ENCODE measurements at regions not wholly inside any gene's neighbourhood (a gene's known extent, or its start where the extent isn't known, plus 50 kb on each side); places are given as distances from the start of the nearest gene placed in this dataset.

DNA sequence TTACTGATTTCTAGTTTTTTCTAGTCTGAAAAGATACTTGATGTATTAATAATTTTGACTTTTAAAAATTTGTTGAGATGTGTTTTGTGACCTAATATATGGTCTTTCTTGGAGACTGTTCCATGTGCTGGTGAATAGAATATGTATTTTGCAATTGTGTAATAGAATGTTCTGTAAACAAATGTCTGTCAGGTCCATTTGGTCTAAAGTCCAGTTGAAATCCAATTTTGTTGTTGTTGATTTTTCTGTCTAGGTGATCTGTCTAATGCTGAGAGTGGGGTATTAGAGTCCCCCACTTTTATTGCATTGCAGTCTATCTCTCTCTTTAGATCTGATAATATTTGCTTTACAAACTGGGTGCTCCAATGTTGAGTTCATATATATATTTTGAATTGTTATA, 175.8 kb downstream of the RPAP3 start:
- Histone ChIP-seq H2BK5ac (ENCODE audit: low read depth, low read length, poor library complexity, severe bottlenecking) (no peak overlapping the region), H3K4me1 (ENCODE audit: control insufficient read depth, insufficient read depth, low read depth, low read length) (no peaks in the 10 kb centered on the region), H3K9ac (ENCODE audit: low read length) (no peak overlapping the region), H2BK120ac (ENCODE audit: low read depth, low read length) (no peak overlapping the region), H3K23ac (ENCODE audit: low read length in 2 of 2) (no peak overlapping the region), H2BK12ac (ENCODE audit: low read length in 2 of 2) (no peak overlapping the region), H3K4ac (ENCODE audit: low read depth in 1 of 2, low read length in 2 of 2) (no peak overlapping the region), H3K27ac (ENCODE audit: low read length, poor library complexity, severe bottlenecking) (no peak overlapping the region), H3K14ac (ENCODE audit: low read length in 2 of 2) (no peak overlapping the region), H3K36me3 (ENCODE audit: control insufficient read depth in 1 of 2, insufficient read depth in 2 of 2, low read depth in 1 of 2, low read length in 2 of 2) (no peaks in the 10 kb centered on the region), H3K27me3 (ENCODE audit: control insufficient read depth in 1 of 2, insufficient read depth in 1 of 2, low read length in 2 of 2) (peaks cover 4 to 10% of the 10 kb centered on the region in 2 experiments), H2BK15ac (ENCODE audit: low read depth, poor library complexity, severe bottlenecking) (no peak overlapping the region), H3K18ac (ENCODE audit: low read depth in 1 of 2, low read length in 2 of 2) (no peak overlapping the region), H4K8ac (ENCODE audit: low read length) (no peak overlapping the region), H2AFZ (ENCODE audit: low read depth, low read length) (no peak overlapping the region), H3K4me3 (ENCODE audit: insufficient read depth in 1 of 2, low read depth in 1 of 2, low read length in 2 of 2) (no peak overlapping the region), H3K9me3 (ENCODE audit: control insufficient read depth, low read length) (peaks cover 44% of the 10 kb centered on the region), H3K4me2 (ENCODE audit: low read length, poor library complexity, severe bottlenecking) (no peak overlapping the region), H3K79me1 (replicated peaks; ENCODE audit: low read length, poor library complexity, severe bottlenecking) (no peaks in the 10 kb centered on the region), H2AK5ac (ENCODE audit: low read length, severe bottlenecking) (no peak overlapping the region), H4K91ac (ENCODE audit: low read length) (no peak overlapping the region)
- DNase-seq: no peak

DNA sequence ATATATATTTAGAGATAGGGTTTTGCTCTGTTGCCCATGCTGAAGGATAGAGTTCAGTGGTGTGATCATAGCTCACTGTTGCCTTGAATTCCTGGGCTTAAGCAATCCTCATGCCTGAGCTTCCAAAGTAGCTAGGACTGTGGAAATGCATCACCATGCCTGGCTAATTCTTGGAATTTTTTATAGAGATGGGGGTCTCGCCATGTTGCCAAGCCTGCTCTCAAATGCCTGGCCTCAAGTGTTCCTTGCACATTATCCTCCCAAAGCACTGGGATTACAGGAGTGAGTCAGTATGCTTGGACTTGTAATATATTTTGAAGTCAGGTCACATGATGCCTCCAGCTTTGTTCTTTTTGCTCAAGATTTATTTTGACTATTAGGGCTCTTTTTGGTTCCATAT, 178.0 kb downstream of the RPAP3 start:
- no peak overlapping the region for H3K4me2 ChIP-seq (ENCODE audit: low read length, poor library complexity, severe bottlenecking)
- H4K91ac ChIP-seq (ENCODE audit: low read length): no peak overlapping the region
- H2BK120ac ChIP-seq (ENCODE audit: low read depth, low read length): no peak overlapping the region
- peaks cover 39% of the 10 kb centered on the region for H3K9me3 ChIP-seq (ENCODE audit: control insufficient read depth, low read length)
- no peak overlapping the region for H2BK12ac ChIP-seq (ENCODE audit: low read length in 2 of 2)
- 56% methylated on average over 1 of the region's 1 CpG for WGBS
- H3K79me1 ChIP-seq (replicated peaks; ENCODE audit: low read length, poor library complexity, severe bottlenecking): no peaks in the 10 kb centered on the region
- no peak overlapping the region for H3K23ac ChIP-seq (ENCODE audit: low read length in 2 of 2)
- no peaks in the 10 kb centered on the region for H3K4me1 ChIP-seq (ENCODE audit: control insufficient read depth, insufficient read depth, low read depth, low read length)
- H3K14ac ChIP-seq (ENCODE audit: low read length in 2 of 2): no peak overlapping the region
- H2AK5ac ChIP-seq (ENCODE audit: low read length, severe bottlenecking): no peak overlapping the region
- no peak overlapping the region for H2BK15ac ChIP-seq (ENCODE audit: low read depth, poor library complexity, severe bottlenecking)
- no peak overlapping the region for H3K18ac ChIP-seq (ENCODE audit: low read depth in 1 of 2, low read length in 2 of 2)
- H3K27me3 ChIP-seq (ENCODE audit: control insufficient read depth in 1 of 2, insufficient read depth in 1 of 2, low read length in 2 of 2): peaks cover 4 to 6% of the 10 kb centered on the region in 2 experiments
- H3K27ac ChIP-seq (ENCODE audit: low read length, poor library complexity, severe bottlenecking): no peak overlapping the region
- H2BK5ac ChIP-seq (ENCODE audit: low read depth, low read length, poor library complexity, severe bottlenecking): no peak overlapping the region
- no peak overlapping the region for H3K4me3 ChIP-seq (ENCODE audit: insufficient read depth in 1 of 2, low read depth in 1 of 2, low read length in 2 of 2)
- peak; percentile 25 for DNase-seq
- H3K9ac ChIP-seq (ENCODE audit: low read length): no peak overlapping the region
- no peak overlapping the region for H2AFZ ChIP-seq (ENCODE audit: low read depth, low read length)
- no peaks in the 10 kb centered on the region for H3K36me3 ChIP-seq (ENCODE audit: control insufficient read depth in 1 of 2, insufficient read depth in 2 of 2, low read depth in 1 of 2, low read length in 2 of 2)
- H3K4ac ChIP-seq (ENCODE audit: low read depth in 1 of 2, low read length in 2 of 2): no peak overlapping the region
- H4K8ac ChIP-seq (ENCODE audit: low read length): no peak overlapping the region

DNA sequence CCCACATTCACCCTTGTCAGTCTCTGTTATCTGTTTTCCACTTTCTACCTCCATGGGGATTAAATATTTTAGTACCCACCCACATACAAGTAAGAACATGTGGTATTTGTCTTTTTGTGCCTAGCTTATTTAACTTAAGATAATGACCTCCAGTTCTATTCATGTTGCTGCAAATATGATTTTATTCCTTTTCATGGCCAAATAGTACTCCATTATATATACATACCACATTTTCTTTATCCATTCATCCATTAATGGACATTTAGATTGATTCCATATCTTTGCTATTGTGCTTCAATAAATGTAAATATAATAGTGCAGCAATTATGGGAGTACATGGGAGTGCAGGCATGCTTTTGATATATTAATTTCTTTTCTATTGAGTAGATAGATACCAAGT, 185.8 kb downstream of the RPAP3 start:
- H2BK5ac ChIP-seq (ENCODE audit: low read depth, low read length, poor library complexity, severe bottlenecking): no peak overlapping the region
- H3K14ac ChIP-seq (ENCODE audit: low read length in 2 of 2): no peak overlapping the region
- no peak overlapping the region for H4K91ac ChIP-seq (ENCODE audit: low read length)
- no peak overlapping the region for H3K4me3 ChIP-seq (ENCODE audit: insufficient read depth in 1 of 2, low read depth in 1 of 2, low read length in 2 of 2)
- H3K79me1 ChIP-seq (replicated peaks; ENCODE audit: low read length, poor library complexity, severe bottlenecking): no peaks in the 10 kb centered on the region
- H3K23ac ChIP-seq (ENCODE audit: low read length in 2 of 2): no peak overlapping the region
- no peak overlapping the region for H2AK5ac ChIP-seq (ENCODE audit: low read length, severe bottlenecking)
- no peak overlapping the region for H3K4ac ChIP-seq (ENCODE audit: low read depth in 1 of 2, low read length in 2 of 2)
- no peak overlapping the region for H4K8ac ChIP-seq (ENCODE audit: low read length)
- H3K4me2 ChIP-seq (ENCODE audit: low read length, poor library complexity, severe bottlenecking): no peak overlapping the region
- no peak overlapping the region for H2BK15ac ChIP-seq (ENCODE audit: low read depth, poor library complexity, severe bottlenecking)
- no peak for DNase-seq
- H3K36me3 ChIP-seq (ENCODE audit: control insufficient read depth in 1 of 2, insufficient read depth in 2 of 2, low read depth in 1 of 2, low read length in 2 of 2): no peaks in the 10 kb centered on the region
- no peak overlapping the region for H3K27ac ChIP-seq (ENCODE audit: low read length, poor library complexity, severe bottlenecking)
- H3K18ac ChIP-seq (ENCODE audit: low read depth in 1 of 2, low read length in 2 of 2): no peak overlapping the region
- H3K4me1 ChIP-seq (ENCODE audit: control insufficient read depth, insufficient read depth, low read depth, low read length): no peaks in the 10 kb centered on the region
- H3K9me3 ChIP-seq (ENCODE audit: control insufficient read depth, low read length): peaks cover 21% of the 10 kb centered on the region
- H2BK12ac ChIP-seq (ENCODE audit: low read length in 2 of 2): no peak overlapping the region
- H3K9ac ChIP-seq (ENCODE audit: low read length): no peak overlapping the region
- H3K27me3 ChIP-seq (ENCODE audit: control insufficient read depth in 1 of 2, insufficient read depth in 1 of 2, low read length in 2 of 2): no peaks in the 10 kb centered on the region
- no peak overlapping the region for H2AFZ ChIP-seq (ENCODE audit: low read depth, low read length)
- no peak overlapping the region for H2BK120ac ChIP-seq (ENCODE audit: low read depth, low read length)

DNA sequence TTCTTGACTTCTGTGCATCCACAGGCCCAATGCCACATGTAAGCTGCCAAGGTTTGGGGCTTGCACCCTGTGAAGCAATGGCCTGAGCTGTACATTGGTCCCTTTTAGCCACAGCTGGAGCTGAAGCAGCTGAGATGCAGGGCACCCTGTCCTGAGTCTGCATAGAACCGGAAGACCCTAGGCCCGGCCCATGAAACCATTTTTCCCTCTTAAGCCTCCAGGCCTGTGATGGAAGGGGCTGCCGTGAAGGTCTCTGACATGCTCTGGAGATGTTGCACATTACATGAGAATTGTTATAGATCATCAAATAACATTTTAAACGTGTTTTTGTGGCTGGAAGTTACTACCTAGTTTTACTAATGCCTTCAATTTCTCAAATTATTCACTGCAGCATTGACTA, 188.7 kb downstream of the RPAP3 start:
- no peak overlapping the region for H4K91ac ChIP-seq (ENCODE audit: low read length)
- no peak overlapping the region for H3K4me3 ChIP-seq (ENCODE audit: insufficient read depth in 1 of 2, low read depth in 1 of 2, low read length in 2 of 2)
- H3K4me1 ChIP-seq (ENCODE audit: control insufficient read depth, insufficient read depth, low read depth, low read length): no peaks in the 10 kb centered on the region
- H2AK5ac ChIP-seq (ENCODE audit: low read length, severe bottlenecking): no peak overlapping the region
- H3K9ac ChIP-seq (ENCODE audit: low read length): no peak overlapping the region
- no peaks in the 10 kb centered on the region for H3K36me3 ChIP-seq (ENCODE audit: control insufficient read depth in 1 of 2, insufficient read depth in 2 of 2, low read depth in 1 of 2, low read length in 2 of 2)
- H3K4me2 ChIP-seq (ENCODE audit: low read length, poor library complexity, severe bottlenecking): no peak overlapping the region
- no peak overlapping the region for H3K27ac ChIP-seq (ENCODE audit: low read length, poor library complexity, severe bottlenecking)
- H2AFZ ChIP-seq (ENCODE audit: low read depth, low read length): no peak overlapping the region
- peaks cover 28% of the 10 kb centered on the region for H3K9me3 ChIP-seq (ENCODE audit: control insufficient read depth, low read length)
- H2BK15ac ChIP-seq (ENCODE audit: low read depth, poor library complexity, severe bottlenecking): no peak overlapping the region
- H3K79me1 ChIP-seq (replicated peaks; ENCODE audit: low read length, poor library complexity, severe bottlenecking): no peaks in the 10 kb centered on the region
- DNase-seq: no peak
- H4K8ac ChIP-seq (ENCODE audit: low read length): no peak overlapping the region
- H3K18ac ChIP-seq (ENCODE audit: low read depth in 1 of 2, low read length in 2 of 2): no peak overlapping the region
- no peak overlapping the region for H3K23ac ChIP-seq (ENCODE audit: low read length in 2 of 2)
- no peaks in the 10 kb centered on the region for H3K27me3 ChIP-seq (ENCODE audit: control insufficient read depth in 1 of 2, insufficient read depth in 1 of 2, low read length in 2 of 2)
- no peak overlapping the region for H2BK5ac ChIP-seq (ENCODE audit: low read depth, low read length, poor library complexity, severe bottlenecking)
- H2BK12ac ChIP-seq (ENCODE audit: low read length in 2 of 2): no peak overlapping the region
- 61% methylated on average over 3 of the region's 4 CpGs for WGBS
- H2BK120ac ChIP-seq (ENCODE audit: low read depth, low read length): no peak overlapping the region
- no peak overlapping the region for H3K4ac ChIP-seq (ENCODE audit: low read depth in 1 of 2, low read length in 2 of 2)
- no peak overlapping the region for H3K14ac ChIP-seq (ENCODE audit: low read length in 2 of 2)
